ENCODE measurements at regions not wholly inside any gene's neighbourhood (a gene's known extent, or its start where the extent isn't known, plus 50 kb on each side); places are given as distances from the start of the nearest gene placed in this dataset.

DNA sequence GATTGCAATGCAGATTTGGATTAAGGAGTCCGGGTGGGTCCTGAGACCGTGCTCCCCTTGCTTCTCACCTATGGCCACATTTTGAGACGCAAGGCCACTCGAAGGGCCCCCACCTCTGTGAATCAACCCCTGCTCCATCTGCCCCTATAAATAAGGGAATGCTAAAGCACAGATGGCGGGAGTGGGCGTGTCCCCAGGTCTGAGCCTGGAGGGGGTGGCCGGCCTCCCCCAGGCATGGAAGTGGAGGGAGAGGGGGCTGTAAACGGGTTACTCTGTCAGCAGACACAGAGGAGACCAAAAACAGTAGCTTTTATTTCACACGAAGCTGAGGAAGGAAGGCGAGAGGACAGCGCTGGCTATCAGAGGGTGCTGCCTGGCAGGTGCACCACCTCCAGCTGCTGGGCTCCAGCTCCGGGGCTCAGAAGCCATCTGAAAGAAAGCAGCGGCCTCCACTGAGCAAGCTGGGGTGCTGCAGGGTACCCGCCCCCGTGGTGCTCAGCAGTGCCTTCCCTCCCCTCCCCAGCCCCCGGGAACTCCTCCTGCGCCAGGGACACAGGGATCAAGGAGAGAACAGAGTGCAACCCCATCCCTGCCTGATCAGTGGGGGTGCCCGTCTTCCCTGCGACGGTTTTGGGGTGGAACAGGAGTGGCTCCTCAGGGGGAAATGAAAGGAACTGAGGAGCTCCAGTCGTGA, 56.7 kb upstream of the RAB6C start:
- TF ChIP-seq, protein P1, sequence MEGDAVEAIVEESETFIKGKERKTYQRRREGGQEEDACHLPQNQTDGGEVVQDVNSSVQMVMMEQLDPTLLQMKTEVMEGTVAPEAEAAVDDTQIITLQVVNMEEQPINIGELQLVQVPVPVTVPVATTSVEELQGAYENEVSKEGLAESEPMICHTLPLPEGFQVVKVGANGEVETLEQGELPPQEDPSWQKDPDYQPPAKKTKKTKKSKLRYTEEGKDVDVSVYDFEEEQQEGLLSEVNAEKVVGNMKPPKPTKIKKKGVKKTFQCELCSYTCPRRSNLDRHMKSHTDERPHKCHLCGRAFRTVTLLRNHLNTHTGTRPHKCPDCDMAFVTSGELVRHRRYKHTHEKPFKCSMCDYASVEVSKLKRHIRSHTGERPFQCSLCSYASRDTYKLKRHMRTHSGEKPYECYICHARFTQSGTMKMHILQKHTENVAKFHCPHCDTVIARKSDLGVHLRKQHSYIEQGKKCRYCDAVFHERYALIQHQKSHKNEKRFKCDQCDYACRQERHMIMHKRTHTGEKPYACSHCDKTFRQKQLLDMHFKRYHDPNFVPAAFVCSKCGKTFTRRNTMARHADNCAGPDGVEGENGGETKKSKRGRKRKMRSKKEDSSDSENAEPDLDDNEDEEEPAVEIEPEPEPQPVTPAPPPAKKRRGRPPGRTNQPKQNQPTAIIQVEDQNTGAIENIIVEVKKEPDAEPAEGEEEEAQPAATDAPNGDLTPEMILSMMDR (IDR thresholded peaks at IDR 0.05): no peak
- no peak for TF ChIP-seq POLR2A (IDR thresholded peaks at IDR 0.05)
